HL-60 (cell line): ENCODE measurements at regions not wholly inside any gene's neighbourhood (a gene's known extent, or its start where the extent isn't known, plus 50 kb on each side); places are given as distances from the start of the nearest gene placed in this dataset.

Source experiments
- DNase-seq, 2 experiments: peaks; one replicate each; pipeline ENCODE4 v3.0.0-alpha.2; 2010 to 2020; ENCODE audit warnings: low read depth in 1 of 2, low spot score in 1 of 2
- H3K27ac ChIP-seq: fragments of 250-450 bp; sonication (Bioruptor Pico); replicated peaks from 2 replicates; pipeline ENCODE4 v1.5.1; 2020; ENCODE audit warnings: mild to moderate bottlenecking, moderate library complexity
- H3K27me3 ChIP-seq: fragments of 250-450 bp; sonication (Bioruptor Pico); 2 replicates; pipeline ENCODE4 v1.5.1; 2021; ENCODE audit warnings: mild to moderate bottlenecking, moderate library complexity; ENCODE audit not compliant: insufficient read depth, poor library complexity, severe bottlenecking
- H3K4me3 ChIP-seq: replicated peaks from 2 replicates; pipeline ENCODE4 v1.5.1; 2011; ENCODE audit warnings: mild to moderate bottlenecking, control low read depth, low read length; ENCODE audit not compliant: insufficient read depth
- GABPA ChIP-seq: IDR thresholded peaks from 2 replicates; pipeline ENCODE4 v1.6.1; 2012; ENCODE audit warnings: low read depth
- POLR2AphosphoS5 ChIP-seq: IDR thresholded peaks from 2 replicates; pipeline ENCODE4 v1.6.1; 2012; ENCODE audit warnings: low read depth
- REST ChIP-seq: IDR thresholded peaks from 2 replicates; pipeline ENCODE4 v1.6.1; 2012; ENCODE audit warnings: low read depth; ENCODE audit not compliant: insufficient replicate concordance
- SPI1 ChIP-seq: IDR thresholded peaks from 2 replicates; pipeline ENCODE4 v1.6.1; 2012; ENCODE audit warnings: low read depth, mild to moderate bottlenecking, borderline replicate concordance
- TF ChIP-seq, protein P1 (sequence below): IDR thresholded peaks from one replicate; pipeline ENCODE4 v1.5.1; 2011; ENCODE audit warnings: low read length, control low read depth, inconsistent platforms; ENCODE audit not compliant: insufficient read depth

GRCh38 chr4:189084671-189085070, 856.0 kb upstream of the FRG1 start:
- TF ChIP-seq GABPA (no peak), POLR2AphosphoS5 (peak; percentile 80)
- TF ChIP-seq, protein P1, sequence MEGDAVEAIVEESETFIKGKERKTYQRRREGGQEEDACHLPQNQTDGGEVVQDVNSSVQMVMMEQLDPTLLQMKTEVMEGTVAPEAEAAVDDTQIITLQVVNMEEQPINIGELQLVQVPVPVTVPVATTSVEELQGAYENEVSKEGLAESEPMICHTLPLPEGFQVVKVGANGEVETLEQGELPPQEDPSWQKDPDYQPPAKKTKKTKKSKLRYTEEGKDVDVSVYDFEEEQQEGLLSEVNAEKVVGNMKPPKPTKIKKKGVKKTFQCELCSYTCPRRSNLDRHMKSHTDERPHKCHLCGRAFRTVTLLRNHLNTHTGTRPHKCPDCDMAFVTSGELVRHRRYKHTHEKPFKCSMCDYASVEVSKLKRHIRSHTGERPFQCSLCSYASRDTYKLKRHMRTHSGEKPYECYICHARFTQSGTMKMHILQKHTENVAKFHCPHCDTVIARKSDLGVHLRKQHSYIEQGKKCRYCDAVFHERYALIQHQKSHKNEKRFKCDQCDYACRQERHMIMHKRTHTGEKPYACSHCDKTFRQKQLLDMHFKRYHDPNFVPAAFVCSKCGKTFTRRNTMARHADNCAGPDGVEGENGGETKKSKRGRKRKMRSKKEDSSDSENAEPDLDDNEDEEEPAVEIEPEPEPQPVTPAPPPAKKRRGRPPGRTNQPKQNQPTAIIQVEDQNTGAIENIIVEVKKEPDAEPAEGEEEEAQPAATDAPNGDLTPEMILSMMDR, result peak; percentile 56
- Histone ChIP-seq H3K27ac (peak overlapping the region; percentile 90), H3K27me3 (no peaks in the 10 kb centered on the region), H3K4me3 (no peak overlapping the region)
- peak; percentile 86 to 94 for DNase-seq

- Histone ChIP-seq H3K27me3 (no peaks in the 10 kb centered on the region), H3K27ac (no peak overlapping the region), H3K4me3 (no peak overlapping the region)
- no peak for TF ChIP-seq SPI1
- TF ChIP-seq POLR2AphosphoS5, result no peak
- TF ChIP-seq GABPA, result no peak
- TF ChIP-seq, protein P1, result no peak
- no peak for TF ChIP-seq REST
- no peak for DNase-seq
Observed at GRCh38 chr4:189087971-189088370, 852.7 kb upstream of the FRG1 start.

DNA sequence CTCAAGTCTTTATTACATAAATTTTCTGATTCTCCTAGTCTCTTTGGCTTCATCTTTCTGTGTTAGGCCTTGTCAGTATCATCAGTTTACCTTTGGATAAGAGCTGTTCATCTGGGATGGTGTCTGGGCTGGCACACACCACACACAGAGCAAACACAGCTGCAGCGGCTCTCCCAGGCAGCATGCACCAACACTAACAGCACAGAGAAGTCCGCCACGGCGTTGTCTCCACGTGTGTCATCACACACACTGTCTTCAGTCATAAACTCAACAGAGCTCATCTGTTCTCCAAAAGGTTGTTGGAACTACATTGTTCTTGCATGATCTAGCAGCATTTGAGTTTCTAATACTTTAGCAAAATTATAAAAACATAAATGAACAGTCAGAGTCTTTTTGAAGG, 851.9 kb upstream of the FRG1 start:
- no peaks in the 10 kb centered on the region for H3K27me3 ChIP-seq
- no peak for DNase-seq
- no peak for TF ChIP-seq SPI1
- no peak for TF ChIP-seq POLR2AphosphoS5
- TF ChIP-seq GABPA, result no peak
- TF ChIP-seq, protein P1, result no peak
- TF ChIP-seq REST, result no peak
- H3K4me3 ChIP-seq, result no peak overlapping the region
- H3K27ac ChIP-seq, result no peak overlapping the region

GRCh38 chr4:189090174-189090814, 850.4 kb upstream of the FRG1 start:
- peak in 1 of 2 experiments; percentile 34 for DNase-seq
- TF ChIP-seq, protein P1, result peak; percentile 52
- no peak for TF ChIP-seq SPI1
- H3K27ac ChIP-seq, result no peak overlapping the region
- H3K27me3 ChIP-seq, result no peaks in the 10 kb centered on the region
- no peak overlapping the region for H3K4me3 ChIP-seq
